ENCODE measurements at regions not wholly inside any gene's neighbourhood (a gene's known extent, or its start where the extent isn't known, plus 50 kb on each side); places are given as distances from the start of the nearest gene placed in this dataset.
"Not testable (repeated sequence)": the region's sequence is repeated elsewhere in the genome, so short reads cannot be mapped to it uniquely, and the experiment has no call there.

GRCh38 chr2:111484097-111484496, 363.4 kb downstream of the BCL2L11 start:
- DNase-seq: not testable (repeated sequence)

DNA sequence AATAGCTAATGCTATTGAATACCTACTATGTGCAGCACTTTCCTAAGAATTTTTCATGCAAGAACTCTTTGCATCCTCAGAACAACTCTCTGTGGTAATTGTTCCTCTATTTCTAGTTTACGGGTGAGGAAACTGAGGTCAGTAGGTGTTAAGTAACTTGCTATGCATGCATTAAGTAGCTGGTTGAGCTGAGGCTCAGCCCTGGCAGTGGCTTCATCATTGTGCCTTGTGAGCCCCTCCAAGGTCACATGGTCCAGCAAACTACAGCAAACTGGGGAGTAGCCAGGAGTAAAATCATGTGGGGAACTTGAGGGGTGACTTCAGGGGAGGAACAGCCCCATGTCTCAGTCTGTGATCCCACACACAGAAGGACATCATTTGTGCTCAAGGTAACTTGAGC, 365.2 kb downstream of the BCL2L11 start:
- not testable (repeated sequence) for DNase-seq

GRCh38 chr2:111488451-111488850, 367.7 kb downstream of the BCL2L11 start:
- DNase-seq: not testable (repeated sequence)

- DNase-seq: not testable (repeated sequence)
Measured at GRCh38 chr2:111489460-111489859, 368.7 kb downstream of the BCL2L11 start.

GRCh38 chr2:111491181-111491580, 370.5 kb downstream of the BCL2L11 start:
- DNase-seq: not testable (repeated sequence)

GRCh38 chr2:111491614-111492013, 370.9 kb downstream of the BCL2L11 start:
- DNase-seq: not testable (repeated sequence)

DNA sequence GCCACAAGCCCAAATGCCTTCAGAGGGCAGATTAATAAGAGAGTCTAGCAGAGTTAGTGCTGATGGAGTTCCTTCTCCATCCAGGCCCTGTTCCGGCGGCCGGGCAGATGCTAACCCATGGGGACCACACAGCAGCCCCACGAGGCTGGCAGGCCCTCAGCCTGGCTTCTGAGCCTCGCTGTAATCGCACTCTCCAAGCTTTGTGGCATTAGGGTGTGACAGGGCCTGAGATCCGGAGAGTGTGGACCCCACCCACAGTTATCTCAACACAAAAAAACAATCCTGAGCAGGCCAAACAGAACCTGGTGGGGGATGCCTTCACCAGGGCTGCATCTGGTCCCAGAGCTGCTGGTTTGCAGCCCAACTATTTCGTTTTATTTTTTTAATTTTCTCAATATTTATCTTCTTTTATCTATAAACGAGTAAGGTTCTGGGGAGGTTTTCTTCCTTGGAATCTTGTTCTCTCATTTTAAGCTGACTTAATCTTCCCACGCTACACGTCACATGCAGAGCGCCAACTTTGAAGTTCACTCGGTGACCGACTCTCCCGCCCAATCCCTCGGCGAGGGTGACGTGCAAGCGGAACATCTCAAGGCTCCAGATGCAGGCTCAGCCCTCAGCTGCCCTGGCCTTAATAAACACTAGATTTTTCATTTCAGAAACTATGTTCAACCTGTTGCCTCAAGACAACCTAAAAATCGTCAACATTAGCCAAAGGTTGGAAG, 372.4 kb downstream of the BCL2L11 start:
- not testable (repeated sequence) for DNase-seq

DNA sequence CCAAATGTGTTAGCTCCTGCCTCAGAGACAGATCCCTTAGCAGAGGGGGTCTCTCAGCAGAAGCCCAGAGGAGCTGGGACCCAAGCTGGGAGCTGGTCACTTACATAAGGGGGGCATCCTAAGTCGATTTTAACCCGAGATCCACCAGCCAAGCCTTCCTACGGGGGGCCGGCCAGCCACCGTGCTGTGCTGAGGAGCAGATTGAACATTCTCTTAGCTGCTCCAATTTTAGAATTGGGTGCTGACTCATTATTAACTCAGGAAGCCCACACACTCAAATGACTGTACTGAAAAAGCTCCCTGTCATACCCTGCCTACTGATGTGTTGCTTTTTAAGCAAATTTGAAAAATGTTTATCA, 373.0 kb downstream of the BCL2L11 start:
- not testable (repeated sequence) for DNase-seq

GRCh38 chr2:111494288-111494980, 373.7 kb downstream of the BCL2L11 start:
- DNase-seq: not testable (repeated sequence)

DNA sequence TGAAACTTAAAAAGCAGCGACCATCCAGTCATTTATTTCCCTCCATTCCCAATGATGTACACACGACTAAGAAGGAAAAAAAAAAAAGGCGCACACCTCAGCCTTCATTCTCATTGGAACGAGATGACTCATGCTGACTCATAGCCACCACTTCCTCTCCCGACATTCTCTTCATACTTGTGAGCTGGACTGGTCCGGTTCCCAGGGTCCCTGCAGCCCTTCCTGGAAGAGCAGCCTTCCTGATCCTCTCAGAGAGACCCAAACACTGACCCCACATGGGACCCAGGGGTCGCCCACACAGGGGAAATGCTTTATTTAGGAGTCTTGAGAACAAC, 374.2 kb downstream of the BCL2L11 start:
- DNase-seq: not testable (repeated sequence)

- DNase-seq: not testable (repeated sequence)
Measured at GRCh38 chr2:111495636-111496035, 374.9 kb downstream of the BCL2L11 start.

GRCh38 chr2:111496176-111496575, 375.5 kb downstream of the BCL2L11 start:
- DNase-seq: not testable (repeated sequence)

GRCh38 chr2:111496860-111497259, 376.1 kb downstream of the BCL2L11 start:
- DNase-seq: not testable (repeated sequence)

- not testable (repeated sequence) for DNase-seq
Measured at GRCh38 chr2:111497270-111497669, 376.6 kb downstream of the BCL2L11 start.

DNA sequence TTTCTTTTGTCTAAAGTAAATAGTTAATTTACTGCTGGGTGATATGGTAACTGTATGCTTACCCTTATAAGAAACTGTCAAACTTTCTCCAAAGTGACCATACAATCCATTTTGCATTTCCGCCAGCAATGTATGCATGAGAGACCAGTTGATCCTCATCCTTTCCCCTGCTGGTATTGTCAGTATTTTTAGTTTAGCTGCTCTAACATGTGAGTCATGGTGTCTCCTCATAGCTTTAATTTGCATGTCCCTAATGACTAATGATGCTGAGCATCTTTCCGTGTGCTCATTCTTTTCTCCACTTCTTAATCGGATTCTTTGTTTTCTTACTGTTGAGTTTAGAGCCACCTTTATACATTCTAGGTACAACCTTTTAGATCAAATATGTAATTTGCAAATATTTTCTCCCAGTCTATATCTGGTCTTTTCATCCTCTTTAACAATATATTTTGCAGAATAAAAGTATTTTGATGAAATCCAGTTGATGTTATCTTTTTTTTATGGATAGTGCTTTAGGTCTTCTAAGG, 379.9 kb downstream of the BCL2L11 start:
- not testable (repeated sequence) for DNase-seq

GRCh38 chr2:111503844-111504570, 380.0 kb downstream of the ANAPC1 start:
- not testable (repeated sequence) for DNase-seq

- not testable (repeated sequence) for DNase-seq
Measured at GRCh38 chr2:111504571-111504942, 379.4 kb downstream of the ANAPC1 start.

DNA sequence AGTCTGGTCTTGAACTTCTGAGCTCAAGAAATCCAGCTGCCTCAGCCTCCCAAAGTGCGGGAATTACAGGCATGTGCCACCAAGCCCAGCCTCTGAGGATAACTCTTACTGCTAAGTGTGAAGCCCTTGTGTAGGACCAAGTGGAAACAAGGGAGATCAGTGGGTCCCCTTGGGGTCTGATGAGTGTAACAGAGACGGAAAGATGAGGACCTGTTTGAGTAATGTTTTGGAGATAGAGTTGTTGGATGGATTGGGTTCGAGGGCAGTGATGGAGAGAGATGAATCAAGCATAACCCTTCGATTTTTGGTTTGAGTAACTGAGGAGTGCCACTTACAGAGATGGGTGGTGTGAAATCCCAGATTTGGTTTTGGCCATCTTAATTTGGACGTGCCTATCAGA, 378.7 kb downstream of the ANAPC1 start:
- not testable (repeated sequence) for DNase-seq

- not testable (repeated sequence) for DNase-seq
Measured at GRCh38 chr2:111506936-111507335, 377.1 kb downstream of the ANAPC1 start.

- DNase-seq: not testable (repeated sequence)
Measured at GRCh38 chr2:111509225-111509869, 374.6 kb downstream of the ANAPC1 start.

DNA sequence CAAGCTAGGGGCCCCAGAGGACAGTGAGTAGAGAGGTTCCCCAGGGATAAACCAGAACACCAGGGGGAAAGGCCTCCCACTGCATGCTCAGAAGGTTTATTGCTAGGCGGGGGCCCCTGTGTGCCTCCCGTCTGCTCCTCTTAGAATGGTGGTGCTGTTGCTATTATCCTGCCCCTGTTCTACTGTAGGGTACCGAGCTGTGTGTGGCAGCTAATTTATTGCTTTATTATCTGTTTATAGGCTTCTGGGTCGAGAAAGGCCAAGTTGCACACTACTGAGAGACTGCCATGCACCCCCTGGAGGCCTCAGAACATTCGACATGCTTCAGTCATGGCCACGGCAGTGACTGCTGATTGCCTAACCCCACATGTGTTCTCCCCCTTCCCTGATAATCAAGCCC, 373.6 kb downstream of the ANAPC1 start:
- DNase-seq: not testable (repeated sequence)

DNA sequence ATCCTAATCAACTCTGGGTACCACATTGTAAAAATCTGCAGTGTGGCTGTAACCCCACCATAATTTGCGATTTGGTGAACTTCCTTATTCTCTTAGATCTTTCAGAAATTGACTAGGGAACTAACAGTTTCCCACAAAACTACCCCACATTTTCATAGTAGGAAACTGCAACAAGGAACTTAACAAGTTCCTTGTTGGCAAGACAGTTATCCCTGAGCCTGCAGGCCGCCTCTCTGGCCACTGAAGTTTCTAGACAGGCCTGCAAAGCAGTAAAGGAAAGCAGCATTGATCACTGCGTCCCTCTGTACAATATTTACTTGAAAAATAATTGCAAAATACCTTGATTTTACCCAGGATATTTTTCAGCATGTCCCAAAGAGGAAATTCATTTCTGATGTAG, 372.9 kb downstream of the ANAPC1 start:
- not testable (repeated sequence) for DNase-seq

DNA sequence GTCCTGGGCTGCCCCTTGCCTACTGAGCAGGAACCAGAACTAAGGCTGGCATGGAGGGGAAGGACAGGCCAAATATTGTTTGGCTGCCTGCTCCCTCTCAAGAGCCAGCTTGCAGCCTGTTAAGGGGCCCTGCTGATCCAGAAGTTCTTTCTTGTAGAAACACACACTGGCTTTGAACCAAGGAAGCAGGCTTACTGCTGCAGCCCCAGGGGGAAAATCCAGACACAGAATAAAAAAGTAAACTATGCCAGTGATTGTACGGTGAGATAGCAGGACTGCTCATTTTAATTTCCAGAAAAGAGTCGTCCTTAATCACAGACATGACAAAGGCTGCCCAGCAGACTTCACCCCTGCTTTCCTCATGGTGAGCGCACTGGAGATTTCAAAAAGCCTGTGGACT, 371.6 kb downstream of the ANAPC1 start:
- DNase-seq: not testable (repeated sequence)

All from NCI-H1694 (cell line).